Cardiac muscle cell (in vitro differentiated cells and primary cell): ENCODE measurements at regions not wholly inside any gene's neighbourhood (a gene's known extent, or its start where the extent isn't known, plus 50 kb on each side); places are given as distances from the start of the nearest gene placed in this dataset.

ENCODE experiments used
- DNase-seq, 2 donors: peaks; one replicate each; pipeline versions ENCODE4 v3.0.0 to v3.0.0-alpha.2; 2010 to 2017; ENCODE audit warnings: low read depth in 1 of 2, low spot score in 1 of 2
- H3K27ac ChIP-seq: fragments of 200-600 bp; sonication (generic); 2 replicates; pipeline ENCODE4 v1.5.1; 2016
- H3K27me3 ChIP-seq: fragments of 200-600 bp; sonication (generic); 2 replicates; pipeline ENCODE4 v1.6.0; 2016; ENCODE audit warnings: control low read depth
- H3K36me3 ChIP-seq: fragments of 200-600 bp; sonication (generic); 2 replicates; pipeline ENCODE4 v1.5.1; 2016; ENCODE audit warnings: control low read depth
- H3K4me1 ChIP-seq: fragments of 200-600 bp; sonication (generic); 2 replicates; pipeline ENCODE4 v1.8.1; 2017; ENCODE audit warnings: low read depth, mild to moderate bottlenecking, mixed run types
- H3K4me3 ChIP-seq: fragments of 200-600 bp; sonication (generic); 2 replicates; pipeline ENCODE4 v1.5.1; 2016; ENCODE audit warnings: mild to moderate bottlenecking
- H3K9me3 ChIP-seq: fragments of 200-600 bp; sonication (generic); 2 replicates; pipeline ENCODE4 v1.5.1; 2017; ENCODE audit warnings: low read depth, mild to moderate bottlenecking, control low read depth
- CTCF ChIP-seq: IDR thresholded peaks from 2 replicates; pipeline ENCODE4 v1.5.1; 2012; ENCODE audit warnings: low read depth, mild to moderate bottlenecking, low read length

GRCh38 chr20:57948180-57948955 is 238.6 kb upstream of the PMEPA1 start:
- Histone ChIP-seq H3K36me3 (no peaks in the 10 kb centered on the region), H3K27me3 (peaks cover 6% of the 10 kb centered on the region), H3K9me3 (no peaks in the 10 kb centered on the region), H3K27ac (no peak overlapping the region), H3K4me1 (no peaks in the 10 kb centered on the region), H3K4me3 (no peak overlapping the region)
- no peak for DNase-seq
- TF ChIP-seq CTCF = no peak

GRCh38 chr20:57947421-57948179 is 237.8 kb upstream of the PMEPA1 start:
- Histone ChIP-seq H3K36me3 (no peaks in the 10 kb centered on the region), H3K27ac (no peak overlapping the region), H3K9me3 (no peaks in the 10 kb centered on the region), H3K27me3 (peaks cover 6% of the 10 kb centered on the region), H3K4me3 (no peak overlapping the region), H3K4me1 (no peaks in the 10 kb centered on the region)
- no peak for TF ChIP-seq CTCF
- no peak for DNase-seq

- no peak overlapping the region for H3K27ac ChIP-seq
- no peak overlapping the region for H3K4me3 ChIP-seq
- peaks cover 6% of the 10 kb centered on the region for H3K27me3 ChIP-seq
- H3K9me3 ChIP-seq = no peaks in the 10 kb centered on the region
- H3K4me1 ChIP-seq = no peaks in the 10 kb centered on the region
- no peak for DNase-seq
- TF ChIP-seq CTCF = no peak
- H3K36me3 ChIP-seq = no peaks in the 10 kb centered on the region
Observed at GRCh38 chr20:57946559-57947315, 236.9 kb upstream of the PMEPA1 start.

GRCh38 chr20:57944988-57945387 is 235.2 kb upstream of the PMEPA1 start:
- no peak overlapping the region for H3K4me3 ChIP-seq
- H3K4me1 ChIP-seq = no peaks in the 10 kb centered on the region
- no peaks in the 10 kb centered on the region for H3K27me3 ChIP-seq
- no peak for DNase-seq
- no peak for TF ChIP-seq CTCF
- H3K36me3 ChIP-seq = no peaks in the 10 kb centered on the region
- no peak overlapping the region for H3K27ac ChIP-seq
- no peaks in the 10 kb centered on the region for H3K9me3 ChIP-seq

GRCh38 chr20:57943950-57944349 is 234.1 kb upstream of the PMEPA1 start:
- no peak for DNase-seq
- Histone ChIP-seq H3K4me1 (no peaks in the 10 kb centered on the region), H3K4me3 (no peak overlapping the region), H3K36me3 (no peaks in the 10 kb centered on the region), H3K27me3 (no peaks in the 10 kb centered on the region), H3K27ac (no peak overlapping the region), H3K9me3 (no peaks in the 10 kb centered on the region)
- TF ChIP-seq CTCF = no peak
